ENCODE measurements at regions not wholly inside any gene's neighbourhood (a gene's known extent, or its start where the extent isn't known, plus 50 kb on each side); places are given as distances from the start of the nearest gene placed in this dataset.

GRCh38 chr12:92629349-92630065 is 73.3 kb upstream of the PLEKHG7 start:
- no peak overlapping the region for H3K4me3 ChIP-seq (ENCODE audit: low read depth in 1 of 2, low read length in 2 of 2)
- H3K27me3 ChIP-seq (ENCODE audit: control insufficient read depth in 1 of 2, insufficient read depth in 2 of 2, low read length in 2 of 2), result no peaks in the 10 kb centered on the region
- no peak overlapping the region for H3K27ac ChIP-seq (ENCODE audit: low read depth in 2 of 2, low read length in 1 of 2)
- H3K4me1 ChIP-seq (ENCODE audit: control insufficient read depth in 2 of 2, insufficient read depth in 2 of 2, low read length in 1 of 2), result no peaks in the 10 kb centered on the region
- no peaks in the 10 kb centered on the region for H3K36me3 ChIP-seq (ENCODE audit: control insufficient read depth in 2 of 2, insufficient read depth in 2 of 2, low read length in 1 of 2)
- H3K9me3 ChIP-seq (ENCODE audit: control insufficient read depth in 2 of 2, insufficient read depth in 1 of 2, low read depth in 1 of 2, low read length in 1 of 2), result no peaks in the 10 kb centered on the region
- 51 to 57% methylated on average over 9 of the region's 9 CpGs for WGBS, 2 donors

GRCh38 chr12:92628476-92628875 is 74.3 kb upstream of the PLEKHG7 start:
- Histone ChIP-seq H3K27ac (ENCODE audit: low read depth in 2 of 2, low read length in 1 of 2) (no peak overlapping the region), H3K4me3 (ENCODE audit: low read depth in 1 of 2, low read length in 2 of 2) (no peak overlapping the region), H3K9me3 (ENCODE audit: control insufficient read depth in 2 of 2, insufficient read depth in 1 of 2, low read depth in 1 of 2, low read length in 1 of 2) (no peaks in the 10 kb centered on the region), H3K36me3 (ENCODE audit: control insufficient read depth in 2 of 2, insufficient read depth in 2 of 2, low read length in 1 of 2) (no peaks in the 10 kb centered on the region), H3K27me3 (ENCODE audit: control insufficient read depth in 1 of 2, insufficient read depth in 2 of 2, low read length in 2 of 2) (no peaks in the 10 kb centered on the region), H3K4me1 (ENCODE audit: control insufficient read depth in 2 of 2, insufficient read depth in 2 of 2, low read length in 1 of 2) (no peaks in the 10 kb centered on the region)
- WGBS, 2 donors, result 85 to 89% methylated on average over 2 of the region's 2 CpGs

GRCh38 chr12:92627511-92627910 is 75.3 kb upstream of the PLEKHG7 start:
- WGBS, 2 donors, result 89 to 93% methylated on average over 2 of the region's 2 CpGs

GRCh38 chr12:92625639-92626310 is 77.0 kb upstream of the PLEKHG7 start:
- H3K27me3 ChIP-seq (ENCODE audit: control insufficient read depth in 1 of 2, insufficient read depth in 2 of 2, low read length in 2 of 2), result no peaks in the 10 kb centered on the region
- H3K4me1 ChIP-seq (ENCODE audit: control insufficient read depth in 2 of 2, insufficient read depth in 2 of 2, low read length in 1 of 2), result no peaks in the 10 kb centered on the region
- no peaks in the 10 kb centered on the region for H3K9me3 ChIP-seq (ENCODE audit: control insufficient read depth in 2 of 2, insufficient read depth in 1 of 2, low read depth in 1 of 2, low read length in 1 of 2)
- 79 to 85% methylated on average over 3 of the region's 3 CpGs for WGBS, 2 donors
- H3K27ac ChIP-seq (ENCODE audit: low read depth in 2 of 2, low read length in 1 of 2), result no peak overlapping the region
- H3K4me3 ChIP-seq (ENCODE audit: low read depth in 1 of 2, low read length in 2 of 2), result no peak overlapping the region
- no peaks in the 10 kb centered on the region for H3K36me3 ChIP-seq (ENCODE audit: control insufficient read depth in 2 of 2, insufficient read depth in 2 of 2, low read length in 1 of 2)

More at GRCh38 chr12:92627511-92627910, 75.3 kb upstream of the PLEKHG7 start:
- Histone ChIP-seq H3K36me3 (ENCODE audit: control insufficient read depth in 2 of 2, insufficient read depth in 2 of 2, low read length in 1 of 2) (no peaks in the 10 kb centered on the region), H3K27me3 (ENCODE audit: control insufficient read depth in 1 of 2, insufficient read depth in 2 of 2, low read length in 2 of 2) (no peaks in the 10 kb centered on the region), H3K4me1 (ENCODE audit: control insufficient read depth in 2 of 2, insufficient read depth in 2 of 2, low read length in 1 of 2) (no peaks in the 10 kb centered on the region), H3K27ac (ENCODE audit: low read depth in 2 of 2, low read length in 1 of 2) (no peak overlapping the region), H3K4me3 (ENCODE audit: low read depth in 1 of 2, low read length in 2 of 2) (no peak overlapping the region), H3K9me3 (ENCODE audit: control insufficient read depth in 2 of 2, insufficient read depth in 1 of 2, low read depth in 1 of 2, low read length in 1 of 2) (no peaks in the 10 kb centered on the region)

GRCh38 chr12:92624236-92624635 is 78.6 kb upstream of the PLEKHG7 start:
- Histone ChIP-seq H3K27me3 (ENCODE audit: control insufficient read depth in 1 of 2, insufficient read depth in 2 of 2, low read length in 2 of 2) (no peaks in the 10 kb centered on the region), H3K9me3 (ENCODE audit: control insufficient read depth in 2 of 2, insufficient read depth in 1 of 2, low read depth in 1 of 2, low read length in 1 of 2) (no peaks in the 10 kb centered on the region), H3K27ac (ENCODE audit: low read depth in 2 of 2, low read length in 1 of 2) (no peak overlapping the region), H3K4me3 (ENCODE audit: low read depth in 1 of 2, low read length in 2 of 2) (no peak overlapping the region), H3K36me3 (ENCODE audit: control insufficient read depth in 2 of 2, insufficient read depth in 2 of 2, low read length in 1 of 2) (no peaks in the 10 kb centered on the region), H3K4me1 (ENCODE audit: control insufficient read depth in 2 of 2, insufficient read depth in 2 of 2, low read length in 1 of 2) (no peaks in the 10 kb centered on the region)
- 76 to 90% methylated on average over 1 of the region's 1 CpG for WGBS, 2 donors

- H3K27ac ChIP-seq (ENCODE audit: low read depth in 2 of 2, low read length in 1 of 2), result no peak overlapping the region
- no peak overlapping the region for H3K4me3 ChIP-seq (ENCODE audit: low read depth in 1 of 2, low read length in 2 of 2)
- H3K9me3 ChIP-seq (ENCODE audit: control insufficient read depth in 2 of 2, insufficient read depth in 1 of 2, low read depth in 1 of 2, low read length in 1 of 2), result no peaks in the 10 kb centered on the region
- H3K27me3 ChIP-seq (ENCODE audit: control insufficient read depth in 1 of 2, insufficient read depth in 2 of 2, low read length in 2 of 2), result no peaks in the 10 kb centered on the region
- H3K4me1 ChIP-seq (ENCODE audit: control insufficient read depth in 2 of 2, insufficient read depth in 2 of 2, low read length in 1 of 2), result no peaks in the 10 kb centered on the region
- no peaks in the 10 kb centered on the region for H3K36me3 ChIP-seq (ENCODE audit: control insufficient read depth in 2 of 2, insufficient read depth in 2 of 2, low read length in 1 of 2)
Observed at GRCh38 chr12:92623386-92623785, 79.4 kb upstream of the PLEKHG7 start.

- 95 to 96% methylated on average over 3 of the region's 3 CpGs for WGBS, 2 donors
- Histone ChIP-seq H3K36me3 (ENCODE audit: control insufficient read depth in 2 of 2, insufficient read depth in 2 of 2, low read length in 1 of 2) (no peaks in the 10 kb centered on the region), H3K4me3 (ENCODE audit: low read depth in 1 of 2, low read length in 2 of 2) (no peak overlapping the region), H3K27me3 (ENCODE audit: control insufficient read depth in 1 of 2, insufficient read depth in 2 of 2, low read length in 2 of 2) (no peaks in the 10 kb centered on the region), H3K27ac (ENCODE audit: low read depth in 2 of 2, low read length in 1 of 2) (no peak overlapping the region), H3K9me3 (ENCODE audit: control insufficient read depth in 2 of 2, insufficient read depth in 1 of 2, low read depth in 1 of 2, low read length in 1 of 2) (no peaks in the 10 kb centered on the region), H3K4me1 (ENCODE audit: control insufficient read depth in 2 of 2, insufficient read depth in 2 of 2, low read length in 1 of 2) (no peaks in the 10 kb centered on the region)
Observed at GRCh38 chr12:92621833-92622232, 81.0 kb upstream of the PLEKHG7 start.

- no peaks in the 10 kb centered on the region for H3K4me1 ChIP-seq (ENCODE audit: control insufficient read depth in 2 of 2, insufficient read depth in 2 of 2, low read length in 1 of 2)
Observed at GRCh38 chr12:92621312-92621711, 81.5 kb upstream of the PLEKHG7 start.

GRCh38 chr12:92619730-92620684 is 82.8 kb upstream of the PLEKHG7 start:
- WGBS, 2 donors, result 67 to 71% methylated on average over 8 of the region's 8 CpGs
- Histone ChIP-seq H3K36me3 (ENCODE audit: control insufficient read depth in 2 of 2, insufficient read depth in 2 of 2, low read length in 1 of 2) (no peaks in the 10 kb centered on the region), H3K27me3 (ENCODE audit: control insufficient read depth in 1 of 2, insufficient read depth in 2 of 2, low read length in 2 of 2) (no peaks in the 10 kb centered on the region), H3K4me1 (ENCODE audit: control insufficient read depth in 2 of 2, insufficient read depth in 2 of 2, low read length in 1 of 2) (no peaks in the 10 kb centered on the region), H3K4me3 (ENCODE audit: low read depth in 1 of 2, low read length in 2 of 2) (no peak overlapping the region), H3K9me3 (ENCODE audit: control insufficient read depth in 2 of 2, insufficient read depth in 1 of 2, low read depth in 1 of 2, low read length in 1 of 2) (no peaks in the 10 kb centered on the region), H3K27ac (ENCODE audit: low read depth in 2 of 2, low read length in 1 of 2) (no peak overlapping the region)

More at GRCh38 chr12:92621312-92621711, 81.5 kb upstream of the PLEKHG7 start:
- Histone ChIP-seq H3K27ac (ENCODE audit: low read depth in 2 of 2, low read length in 1 of 2) (no peak overlapping the region), H3K36me3 (ENCODE audit: control insufficient read depth in 2 of 2, insufficient read depth in 2 of 2, low read length in 1 of 2) (no peaks in the 10 kb centered on the region), H3K4me3 (ENCODE audit: low read depth in 1 of 2, low read length in 2 of 2) (no peak overlapping the region), H3K27me3 (ENCODE audit: control insufficient read depth in 1 of 2, insufficient read depth in 2 of 2, low read length in 2 of 2) (no peaks in the 10 kb centered on the region), H3K9me3 (ENCODE audit: control insufficient read depth in 2 of 2, insufficient read depth in 1 of 2, low read depth in 1 of 2, low read length in 1 of 2) (no peaks in the 10 kb centered on the region)
- 94 to 96% methylated on average over 4 of the region's 4 CpGs for WGBS, 2 donors
